HG03565 (cell line): ENCODE measurements at regions not wholly inside any gene's neighbourhood (a gene's known extent, or its start where the extent isn't known, plus 50 kb on each side); places are given as distances from the start of the nearest gene placed in this dataset.
"Not testable (repeated sequence)": the region's sequence is repeated elsewhere in the genome, so short reads cannot be mapped to it uniquely, and the experiment has no call there.

Experiments used
- ATAC-seq: cut with Tn5 transposase; IDR thresholded peaks from one replicate; pipeline ENCODE4 v1.9.1; 2021; ENCODE audit warnings: mild to moderate bottlenecking, moderate library complexity; ENCODE audit not compliant: unreplicated experiment

DNA sequence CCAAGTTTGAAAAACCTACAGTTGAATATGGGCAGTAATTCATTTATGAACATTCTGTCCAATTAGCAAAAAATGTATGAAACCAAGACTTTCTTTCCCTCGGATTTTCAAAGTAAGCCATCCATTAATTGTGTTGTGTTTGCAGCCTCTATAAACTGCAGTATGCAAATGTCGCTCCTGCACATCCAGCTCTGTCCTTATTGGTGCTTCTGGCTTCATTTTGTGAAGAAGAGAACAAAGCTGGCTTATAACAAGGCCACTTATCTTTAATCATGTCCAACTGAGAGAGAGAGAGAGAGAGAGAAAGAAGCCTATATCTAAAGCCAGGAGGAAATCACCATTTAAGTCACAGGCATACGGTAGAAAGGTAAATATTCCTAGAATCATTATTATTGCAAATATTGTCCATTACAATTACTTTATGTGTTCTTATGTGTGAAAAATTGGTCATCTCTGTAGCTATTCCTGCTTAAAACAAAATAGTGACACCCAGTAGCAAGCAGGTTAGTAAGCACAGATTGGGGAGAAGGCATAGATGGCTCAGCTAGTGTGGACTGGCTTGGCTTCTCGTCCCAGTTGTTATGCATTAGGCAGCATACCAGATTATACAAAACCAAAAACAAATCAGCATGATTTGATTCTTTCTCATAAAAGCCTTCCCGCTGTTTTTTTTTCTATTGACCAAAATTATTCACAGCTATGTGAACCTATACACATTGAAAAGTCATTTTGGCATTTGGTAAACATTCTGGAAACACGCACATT is 726.4 kb upstream of the SOX11 start:
- no peak for ATAC-seq

GRCh38 chr2:4967206-4967605 is 725.0 kb upstream of the SOX11 start:
- ATAC-seq, result no peak

GRCh38 chr2:4972472-4972871 is 719.7 kb upstream of the SOX11 start:
- ATAC-seq, result no peak

- ATAC-seq, result no peak
Observed at GRCh38 chr2:4973354-4973753, 718.8 kb upstream of the SOX11 start.

GRCh38 chr2:4973973-4974372 is 718.2 kb upstream of the SOX11 start:
- no peak for ATAC-seq

DNA sequence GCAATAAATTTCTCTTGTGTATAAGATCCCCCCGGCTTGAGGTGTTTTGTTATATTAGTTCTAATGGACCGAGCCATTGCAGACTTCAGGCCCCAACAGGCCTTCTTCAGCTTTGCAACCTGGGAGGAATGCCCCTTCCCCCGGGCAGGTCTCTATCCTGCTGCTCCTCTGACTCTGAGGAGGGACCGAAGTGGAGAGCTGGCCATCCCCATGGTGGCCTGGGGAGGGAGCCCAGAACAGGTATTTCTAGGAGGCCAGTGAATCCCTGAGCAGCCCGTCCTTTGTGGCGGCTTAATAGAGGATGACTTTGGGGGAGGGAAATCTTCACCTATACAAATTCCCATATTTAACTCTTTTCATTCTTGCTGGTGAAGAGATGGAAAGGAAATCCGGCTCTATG is 715.8 kb upstream of the SOX11 start:
- no peak for ATAC-seq

- ATAC-seq, result no peak
Observed at GRCh38 chr2:4979111-4979510, 713.1 kb upstream of the SOX11 start.

DNA sequence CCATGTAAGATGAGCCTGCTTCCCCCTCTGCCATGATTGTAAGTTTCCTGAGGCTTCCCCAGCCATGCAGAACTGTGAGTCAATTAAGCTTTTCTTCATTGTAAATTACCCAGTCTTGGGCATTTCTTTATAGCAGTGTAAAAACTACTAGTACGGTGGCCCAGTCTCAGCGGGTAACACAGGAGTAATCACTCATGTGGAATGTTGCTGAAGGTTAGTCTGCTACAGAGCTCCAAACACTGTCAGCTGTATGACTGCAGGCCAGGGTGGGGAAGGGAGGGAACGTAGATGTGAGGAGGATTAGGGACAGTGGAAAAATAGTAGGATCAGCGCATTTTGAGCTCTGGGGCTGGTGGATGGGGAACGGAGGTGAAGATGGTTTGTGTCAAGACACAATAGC is 711.2 kb upstream of the SOX11 start:
- ATAC-seq, result no peak

- ATAC-seq, result no peak
Observed at GRCh38 chr2:4981802-4982409, 710.3 kb upstream of the SOX11 start.

DNA sequence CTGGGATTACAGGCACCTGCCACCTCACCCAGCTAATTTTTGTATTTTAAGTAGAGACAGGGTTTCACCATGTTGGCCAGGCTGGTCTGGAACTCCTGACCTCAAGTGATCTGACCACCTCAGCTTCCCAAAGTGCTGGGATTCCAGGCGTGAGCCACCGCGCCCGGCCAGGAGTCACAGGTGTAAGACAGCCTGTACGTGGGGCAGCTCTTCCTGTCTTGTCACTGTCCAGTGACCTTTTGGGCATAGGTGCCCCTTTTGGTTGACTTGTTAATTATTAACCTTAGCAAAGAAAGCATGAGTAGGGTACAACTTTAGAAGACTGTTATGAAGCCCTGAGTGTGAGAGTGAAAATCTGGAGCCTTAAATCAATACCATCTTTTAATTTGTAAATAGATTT is 703.7 kb upstream of the SOX11 start:
- ATAC-seq, result not testable (repeated sequence)

DNA sequence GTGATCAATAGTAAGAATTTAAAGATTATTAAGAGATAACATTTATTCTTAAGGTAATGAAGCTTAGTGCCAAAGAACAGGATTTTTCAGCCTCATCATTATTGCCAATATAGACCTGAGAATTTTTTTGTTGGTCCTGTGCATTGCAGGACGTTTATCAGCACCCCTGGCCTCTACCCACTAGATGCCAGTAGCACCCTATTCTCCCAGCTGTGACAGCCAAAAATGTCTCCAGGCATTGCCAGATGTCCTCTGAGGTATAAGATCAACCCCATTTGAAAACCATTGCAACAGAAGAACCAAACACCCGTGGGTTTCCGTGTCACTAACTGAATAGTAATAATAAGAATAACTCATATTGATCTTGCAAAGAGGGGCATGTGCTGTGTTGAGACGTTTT is 700.0 kb upstream of the SOX11 start:
- ATAC-seq, result no peak

- ATAC-seq, result no peak
Observed at GRCh38 chr2:4995466-4995865, 696.7 kb upstream of the SOX11 start.

GRCh38 chr2:5007596-5007995 is 684.6 kb upstream of the SOX11 start:
- no peak for ATAC-seq

DNA sequence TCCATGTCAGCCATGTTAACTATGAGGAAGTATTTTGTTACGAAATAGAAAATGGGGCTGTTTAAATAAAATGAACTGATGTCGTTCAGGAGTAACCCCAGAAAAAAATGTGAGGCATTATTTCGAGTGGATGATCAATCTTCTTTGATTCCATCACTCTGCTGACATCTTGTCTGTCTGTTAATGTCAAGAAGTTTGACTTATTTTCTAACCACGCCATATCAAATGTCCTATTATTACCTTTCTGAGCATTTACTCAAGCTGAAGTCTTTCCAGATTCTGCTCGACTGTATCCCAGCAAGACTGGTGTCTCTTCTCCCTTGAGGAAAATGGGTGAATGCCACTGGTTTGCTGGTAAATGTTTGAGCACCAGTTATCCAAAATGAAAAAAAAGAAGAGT is 672.9 kb upstream of the SOX11 start:
- no peak for ATAC-seq

DNA sequence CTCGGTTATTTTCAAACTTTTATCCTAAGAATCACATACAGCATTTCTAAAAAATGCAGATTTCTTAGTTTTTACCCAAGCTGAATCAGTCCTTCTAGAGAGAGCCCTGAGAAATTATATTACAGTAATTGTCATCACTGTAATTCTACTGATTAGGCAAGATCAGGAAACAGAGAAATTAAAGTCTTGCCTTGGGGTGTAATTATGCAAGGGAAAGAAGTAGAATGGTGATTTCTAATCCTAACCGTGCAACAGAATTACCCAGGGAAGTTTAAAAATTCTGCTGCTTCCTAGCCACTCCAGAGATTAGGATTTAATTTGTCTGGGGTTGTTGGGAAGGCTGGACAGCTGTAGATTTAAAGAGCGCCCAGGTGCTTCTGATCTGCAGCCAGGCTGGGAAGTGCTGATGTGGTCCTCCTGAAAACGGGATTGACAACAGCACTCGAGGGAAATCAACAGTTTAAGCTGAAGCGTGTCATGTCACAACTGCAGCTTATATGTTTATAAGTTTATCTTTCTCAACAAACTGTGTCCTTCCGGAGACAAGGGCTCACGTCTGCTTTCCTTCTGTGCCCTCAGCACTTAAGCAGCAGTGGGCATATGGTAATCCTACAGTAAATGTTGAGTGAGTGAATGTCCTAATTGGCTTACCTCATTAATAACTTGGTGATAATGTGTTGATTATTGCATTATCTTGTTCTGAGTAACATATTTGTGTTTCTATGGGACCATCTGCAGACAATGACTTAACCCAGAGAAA is 671.9 kb upstream of the SOX11 start:
- no peak for ATAC-seq

GRCh38 chr2:5021136-5021535 is 671.0 kb upstream of the SOX11 start:
- no peak for ATAC-seq

DNA sequence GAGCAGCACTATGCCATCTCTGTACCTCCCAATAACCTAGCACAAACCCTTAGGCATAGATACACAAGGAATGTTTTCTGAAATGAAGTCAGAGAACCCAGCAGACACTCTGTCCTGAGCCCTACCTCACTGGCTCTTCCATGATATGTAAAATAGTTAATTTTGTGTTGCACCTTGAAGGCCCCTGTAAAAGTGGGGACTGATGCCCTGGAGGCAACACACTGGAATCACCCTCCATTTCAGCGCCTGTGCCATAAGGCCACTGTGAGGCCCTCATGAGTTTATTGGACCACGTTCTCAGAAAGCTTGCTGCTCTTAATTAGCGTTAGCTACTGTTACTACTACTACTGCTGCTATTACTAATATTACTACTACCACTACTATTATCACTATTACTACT is 670.1 kb upstream of the SOX11 start:
- no peak for ATAC-seq

GRCh38 chr2:5022708-5023635 is 669.2 kb upstream of the SOX11 start:
- ATAC-seq, result not testable (repeated sequence)

GRCh38 chr2:5026571-5027234 is 665.5 kb upstream of the SOX11 start:
- no peak for ATAC-seq

DNA sequence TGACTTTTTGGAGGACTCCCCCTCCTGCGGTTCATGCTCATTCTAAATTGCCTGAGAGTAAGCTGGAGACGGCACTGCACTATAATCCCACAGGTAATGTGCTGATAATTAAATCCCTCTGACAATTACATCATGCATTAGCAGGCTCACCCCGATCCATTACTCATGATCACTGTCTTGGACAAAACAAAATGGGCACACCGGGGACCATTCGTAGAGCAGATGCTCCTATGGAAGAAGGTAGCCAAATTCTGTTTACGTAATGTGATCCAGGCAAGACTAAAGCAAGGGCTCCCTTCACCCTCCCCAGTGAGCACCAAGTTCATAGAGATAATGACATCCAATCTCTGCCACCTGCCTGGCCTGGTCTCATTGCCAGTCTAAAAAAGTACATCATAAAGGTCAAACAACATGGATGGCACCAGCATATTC is 657.1 kb upstream of the SOX11 start:
- ATAC-seq, result no peak
